CD4-positive, CD25-positive, alpha-beta regulatory T cell (primary cell): ENCODE measurements at regions not wholly inside any gene's neighbourhood (a gene's known extent, or its start where the extent isn't known, plus 50 kb on each side); places are given as distances from the start of the nearest gene placed in this dataset.

Experiments used
- ATAC-seq, 2 donors: fragments of 150-1000 bp; cut with Tn5 transposase; one replicate each; pipeline ENCODE4 v1.10.0; 2021; ENCODE audit warnings: low read depth in 2 of 2, moderate number of reproducible peaks in 2 of 2, moderate library complexity in 1 of 2
- DNase-seq, 3 donors: peaks; one replicate each; pipeline versions ENCODE4 v3.0.0 to v3.0.0-alpha.2; 2012 to 2022; ENCODE audit warnings: mixed read lengths in 1 of 3
- H3K27ac ChIP-seq: one replicate; pipeline ENCODE4 v1.7.0; 2013; ENCODE audit warnings: mild to moderate bottlenecking, low read length; ENCODE audit not compliant: insufficient read depth, poor library complexity, severe bottlenecking
- H3K27me3 ChIP-seq: one replicate; pipeline ENCODE4 v1.7.0; 2013; ENCODE audit warnings: low read length; ENCODE audit not compliant: control insufficient read depth, insufficient read depth
- H3K36me3 ChIP-seq: one replicate; pipeline ENCODE4 v1.7.0; 2013; ENCODE audit warnings: mild to moderate bottlenecking, low read length, moderate library complexity; ENCODE audit not compliant: control insufficient read depth, insufficient read depth
- H3K4me1 ChIP-seq: 2 replicates; pipeline ENCODE4 v1.7.0; 2013; ENCODE audit warnings: mild to moderate bottlenecking, low read length; ENCODE audit not compliant: insufficient read depth, control insufficient read depth, poor library complexity, severe bottlenecking
- H3K4me3 ChIP-seq: one replicate; pipeline ENCODE4 v1.7.0; 2013; ENCODE audit warnings: low read depth, mild to moderate bottlenecking, low read length, moderate library complexity
- H3K9me3 ChIP-seq, 2 experiments: 1 replicate in 1 of 2; 2 replicates in 1 of 2; pipeline ENCODE4 v1.7.0; 2013; ENCODE audit warnings: low read length in 2 of 2, mild to moderate bottlenecking in 1 of 2, moderate library complexity in 1 of 2; ENCODE audit not compliant: control insufficient read depth in 2 of 2
- H3K27ac Mint-ChIP-seq, 3 donors: one replicate each; pipeline ENCODE4 v1.8.0; 2020 to 2022; ENCODE audit warnings: mild to moderate bottlenecking in 3 of 3, mixed read lengths in 3 of 3, moderate library complexity in 2 of 3
- H3K27me3 Mint-ChIP-seq: one replicate; pipeline ENCODE4 v1.8.0; 2022; ENCODE audit warnings: mild to moderate bottlenecking, mixed read lengths
- H3K36me3 Mint-ChIP-seq: one replicate; pipeline ENCODE4 v1.8.0; 2020; ENCODE audit warnings: mixed read lengths
- H3K4me1 Mint-ChIP-seq, 4 donors: one replicate each; pipeline ENCODE4 v1.8.0; 2020 to 2022; ENCODE audit warnings: mixed read lengths in 4 of 4, mild to moderate bottlenecking in 1 of 4
- H3K4me3 Mint-ChIP-seq, 4 donors: one replicate each; pipeline ENCODE4 v1.8.0; 2020 to 2022; ENCODE audit warnings: mild to moderate bottlenecking in 4 of 4, mixed read lengths in 4 of 4, moderate library complexity in 3 of 4
- H3K9me3 Mint-ChIP-seq, 7 donors: one replicate each; pipeline ENCODE4 v1.8.0; 2020 to 2022; ENCODE audit warnings: mixed read lengths in 7 of 7, mild to moderate bottlenecking in 3 of 7, moderate library complexity in 2 of 7

DNA sequence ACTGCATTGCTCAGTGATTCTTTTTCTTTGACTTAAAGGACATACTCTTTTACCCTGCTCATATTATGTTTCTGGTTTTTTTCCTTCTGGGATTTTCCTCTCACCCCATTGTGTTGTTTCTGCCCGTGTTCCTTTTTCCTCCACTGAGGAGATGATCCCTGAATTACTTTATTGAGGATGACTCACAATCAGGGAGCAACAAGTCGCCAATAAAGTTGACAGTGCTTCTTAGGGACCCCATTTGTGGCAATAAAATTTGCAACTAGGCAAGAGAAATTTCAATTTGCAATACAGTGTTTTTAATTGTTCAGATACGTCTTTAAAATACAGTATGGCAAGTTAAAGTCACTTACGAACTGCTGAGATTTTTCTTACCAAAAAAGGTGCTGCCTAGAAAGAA lies 217.9 kb downstream of the SOX4 start:
- H3K9me3 ChIP-seq, result no peaks in the 10 kb centered on the region
- H3K4me3 ChIP-seq, result no peak overlapping the region
- DNase-seq (no peak), ATAC-seq (no peak)
- Mint-ChIP-seq H3K4me1 (no peaks in the 10 kb centered on the region), H3K9me3 (peaks cover 0 to 3% (median 0%) of the 10 kb centered on the region in 7 donors), H3K4me3 (no peak overlapping the region), H3K27me3 (no peaks in the 10 kb centered on the region), H3K36me3 (no peaks in the 10 kb centered on the region), H3K27ac (no peak overlapping the region)
- no peaks in the 10 kb centered on the region for H3K36me3 ChIP-seq
- no peak overlapping the region for H3K27ac ChIP-seq
- no peaks in the 10 kb centered on the region for H3K27me3 ChIP-seq
- no peaks in the 10 kb centered on the region for H3K4me1 ChIP-seq

DNA sequence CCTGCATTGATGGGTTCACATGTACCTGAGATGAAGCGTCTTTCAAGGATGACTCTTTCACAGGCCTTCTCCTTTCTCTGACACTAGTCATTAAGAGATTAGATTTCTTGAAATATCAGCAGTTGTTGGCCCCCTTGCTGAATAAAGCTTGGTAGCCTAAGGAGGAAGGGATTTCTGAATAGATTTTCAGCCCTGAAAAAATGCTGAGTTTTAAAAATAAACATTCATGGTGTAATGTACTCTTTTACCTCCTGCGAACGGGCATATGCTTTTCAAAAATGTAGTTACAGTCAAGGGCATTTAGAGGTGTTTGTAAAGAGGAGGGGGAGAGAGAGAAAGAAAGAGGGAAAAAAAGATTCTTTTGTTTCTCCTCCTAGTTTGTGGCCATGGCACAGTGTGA lies 222.7 kb downstream of the SOX4 start:
- H3K9me3 ChIP-seq, result no peaks in the 10 kb centered on the region
- Mint-ChIP-seq H3K27me3 (no peaks in the 10 kb centered on the region), H3K9me3 (peaks cover 0 to 3% (median 0%) of the 10 kb centered on the region in 7 donors), H3K27ac (no peak overlapping the region), H3K4me3 (no peak overlapping the region), H3K36me3 (no peaks in the 10 kb centered on the region), H3K4me1 (no peaks in the 10 kb centered on the region)
- no peak for ATAC-seq
- H3K4me3 ChIP-seq, result no peak overlapping the region
- H3K36me3 ChIP-seq, result no peaks in the 10 kb centered on the region
- H3K4me1 ChIP-seq, result no peaks in the 10 kb centered on the region
- DNase-seq, result no peak
- H3K27ac ChIP-seq, result no peak overlapping the region
- H3K27me3 ChIP-seq, result no peaks in the 10 kb centered on the region

DNA sequence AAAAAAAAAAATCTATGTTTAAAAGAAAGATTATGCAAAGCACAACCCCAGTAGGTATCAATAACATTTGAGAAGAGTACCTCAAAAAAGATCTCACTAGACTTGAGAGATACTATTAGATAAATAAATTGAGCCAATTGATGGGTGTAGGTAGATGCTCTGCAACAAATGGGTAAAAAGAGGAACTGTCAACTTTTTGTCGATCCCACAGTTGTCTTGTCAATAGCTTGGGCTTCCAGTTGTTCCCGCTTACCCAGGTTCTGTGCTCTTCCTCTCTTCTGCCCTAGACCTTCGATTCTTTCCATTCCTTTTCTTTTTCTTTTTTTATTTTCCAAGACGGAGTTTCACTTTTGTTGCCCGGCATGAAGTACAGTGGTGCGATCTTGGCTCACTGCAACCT lies 226.9 kb downstream of the SOX4 start:
- ATAC-seq (no peak), DNase-seq (no peak)
- Histone ChIP-seq H3K4me1 (no peaks in the 10 kb centered on the region), H3K27me3 (no peaks in the 10 kb centered on the region), H3K36me3 (no peaks in the 10 kb centered on the region), H3K4me3 (no peak overlapping the region), H3K27ac (no peak overlapping the region), H3K9me3 (no peaks in the 10 kb centered on the region)
- H3K4me1 Mint-ChIP-seq, result no peaks in the 10 kb centered on the region
- no peaks in the 10 kb centered on the region for H3K36me3 Mint-ChIP-seq
- peaks cover 0 to 3% (median 0%) of the 10 kb centered on the region in 7 donors for H3K9me3 Mint-ChIP-seq
- peaks cover 7% of the 10 kb centered on the region for H3K27me3 Mint-ChIP-seq
- no peak overlapping the region for H3K27ac Mint-ChIP-seq
- H3K4me3 Mint-ChIP-seq, result no peak overlapping the region

DNA sequence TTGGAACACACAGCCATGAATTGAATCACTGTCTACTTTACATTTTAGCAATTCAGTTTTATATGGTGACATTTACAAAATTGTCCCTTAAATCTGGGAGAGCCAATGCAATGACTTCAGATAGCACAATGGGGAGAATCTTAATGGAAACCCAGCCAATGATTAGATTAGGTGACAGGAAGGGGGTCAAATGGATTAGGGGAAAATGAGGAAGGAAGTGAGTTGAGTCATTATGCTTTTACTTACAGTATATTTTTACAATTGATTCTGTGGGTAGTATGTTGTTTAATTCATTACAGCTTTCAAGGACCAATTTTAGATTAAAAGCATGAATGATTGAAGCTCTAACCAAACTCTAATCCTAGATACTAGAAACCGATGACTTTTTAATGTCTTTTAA lies 229.8 kb downstream of the SOX4 start:
- Mint-ChIP-seq H3K9me3 (peaks cover 0 to 4% (median 2%) of the 10 kb centered on the region in 7 donors), H3K27me3 (peaks cover 7% of the 10 kb centered on the region), H3K4me3 (no peak overlapping the region), H3K27ac (peak overlapping the region in 1 of 3 donors; percentile 3), H3K4me1 (no peaks in the 10 kb centered on the region), H3K36me3 (no peaks in the 10 kb centered on the region)
- H3K27me3 ChIP-seq, result no peaks in the 10 kb centered on the region
- H3K9me3 ChIP-seq, result no peaks in the 10 kb centered on the region
- H3K4me1 ChIP-seq, result no peaks in the 10 kb centered on the region
- no peak for ATAC-seq
- no peak for DNase-seq
- no peaks in the 10 kb centered on the region for H3K36me3 ChIP-seq
- H3K4me3 ChIP-seq, result no peak overlapping the region
- H3K27ac ChIP-seq, result no peak overlapping the region

DNA sequence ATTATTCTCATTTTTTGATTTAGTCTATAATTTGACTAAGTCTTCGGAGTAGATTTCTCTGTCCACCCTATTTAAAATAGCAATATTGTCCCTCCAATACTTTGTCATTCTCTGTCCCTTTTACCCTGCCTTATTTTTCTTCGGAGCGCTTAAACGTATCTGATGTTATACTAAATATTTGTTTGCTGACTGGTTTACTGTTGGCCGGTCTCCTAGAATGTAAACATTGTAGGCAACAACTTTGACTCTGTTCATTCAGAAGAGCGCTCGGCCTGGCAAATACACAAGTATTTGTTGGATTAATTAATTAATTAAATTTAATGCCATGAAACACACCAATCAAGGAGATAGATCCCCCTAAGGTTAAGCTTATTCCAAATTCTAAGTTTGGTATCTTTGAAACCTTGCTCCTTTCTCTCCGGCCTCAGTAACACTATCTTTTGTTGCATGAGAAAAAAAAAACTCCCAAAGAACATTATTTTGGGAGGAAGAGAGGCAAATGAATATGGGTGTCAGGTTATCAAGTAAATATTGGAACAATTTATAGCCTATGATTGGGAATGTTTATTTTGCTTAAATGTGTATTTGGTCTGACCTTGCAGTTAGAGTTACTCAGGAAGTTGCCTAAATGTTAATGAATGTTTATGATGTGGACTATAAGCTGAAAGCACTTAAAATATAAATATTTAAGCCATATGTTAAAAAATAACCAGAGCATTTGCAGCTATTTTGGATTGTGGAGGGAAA lies 231.1 kb downstream of the SOX4 start:
- Mint-ChIP-seq H3K4me3 (no peak overlapping the region), H3K27ac (no peak overlapping the region)

DNA sequence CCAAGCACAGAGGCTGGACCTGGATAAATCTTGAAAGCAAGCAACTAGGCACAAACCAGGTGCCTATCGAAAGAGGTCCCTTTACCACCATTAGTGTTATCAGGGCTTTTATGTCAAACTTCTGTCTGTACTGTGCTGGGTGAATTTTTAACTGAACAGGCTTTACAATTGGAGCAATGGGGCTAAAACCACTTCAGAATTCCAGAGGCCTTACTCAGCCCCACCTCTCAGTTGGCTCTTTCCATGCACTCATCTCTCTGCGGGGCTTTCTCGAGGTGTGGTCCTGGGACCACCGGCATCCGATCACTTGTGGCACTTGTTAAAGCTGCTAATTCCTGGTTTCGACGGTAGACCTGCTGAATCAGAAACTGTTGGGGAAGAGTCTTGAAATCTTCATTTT lies 232.5 kb downstream of the SOX4 start:
- no peak for ATAC-seq
- H3K36me3 ChIP-seq, result no peaks in the 10 kb centered on the region
- Mint-ChIP-seq H3K4me1 (no peaks in the 10 kb centered on the region), H3K9me3 (peaks cover 0 to 4% (median 0%) of the 10 kb centered on the region in 7 donors), H3K27ac (no peak overlapping the region), H3K4me3 (no peak overlapping the region), H3K27me3 (peaks cover 7% of the 10 kb centered on the region), H3K36me3 (no peaks in the 10 kb centered on the region)
- no peaks in the 10 kb centered on the region for H3K9me3 ChIP-seq
- no peak overlapping the region for H3K27ac ChIP-seq
- H3K27me3 ChIP-seq, result no peaks in the 10 kb centered on the region
- no peaks in the 10 kb centered on the region for H3K4me1 ChIP-seq
- no peak overlapping the region for H3K4me3 ChIP-seq
- no peak for DNase-seq

More for the DNA sequence above, 231.1 kb downstream of the SOX4 start:
- DNase-seq, result no peak
- Mint-ChIP-seq H3K4me1 (no peaks in the 10 kb centered on the region), H3K27me3 (peaks cover 7% of the 10 kb centered on the region), H3K36me3 (no peaks in the 10 kb centered on the region), H3K9me3 (peaks cover 0 to 4% (median 1%) of the 10 kb centered on the region in 7 donors)
- no peaks in the 10 kb centered on the region for H3K4me1 ChIP-seq
- H3K4me3 ChIP-seq, result no peak overlapping the region
- no peaks in the 10 kb centered on the region for H3K36me3 ChIP-seq
- H3K27ac ChIP-seq, result no peak overlapping the region
- no peak for ATAC-seq
- H3K27me3 ChIP-seq, result no peaks in the 10 kb centered on the region
- H3K9me3 ChIP-seq, result no peaks in the 10 kb centered on the region

DNA sequence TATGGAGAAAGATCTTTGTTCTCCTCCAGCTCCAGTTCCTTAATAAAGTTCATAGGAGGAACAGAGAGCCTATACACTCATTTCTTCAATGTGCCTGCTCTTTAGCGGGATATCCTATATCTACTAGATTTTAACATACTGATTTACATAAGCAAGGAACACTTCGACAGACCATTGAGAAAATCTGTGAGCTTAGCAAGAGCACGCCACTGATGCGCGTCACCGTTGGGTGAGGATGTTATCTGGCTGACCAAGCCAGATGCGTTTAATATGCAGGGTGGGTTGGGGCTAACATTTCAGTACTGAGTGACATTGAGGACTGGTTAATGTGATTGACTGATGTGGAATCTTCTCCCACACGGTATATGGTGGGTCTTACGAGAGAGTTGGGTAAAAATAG lies 233.4 kb downstream of the SOX4 start:
- H3K27ac ChIP-seq, result no peak overlapping the region
- ATAC-seq, result no peak
- H3K36me3 ChIP-seq, result no peaks in the 10 kb centered on the region
- peak overlapping the region in 1 of 3 donors; percentile 12 for H3K27ac Mint-ChIP-seq
- H3K4me1 ChIP-seq, result no peaks in the 10 kb centered on the region
- no peaks in the 10 kb centered on the region for H3K27me3 ChIP-seq
- H3K27me3 Mint-ChIP-seq, result peaks cover 12% of the 10 kb centered on the region
- DNase-seq, result no peak
- peaks cover 0 to 4% (median 0%) of the 10 kb centered on the region in 7 donors for H3K9me3 Mint-ChIP-seq
- H3K4me3 ChIP-seq, result no peak overlapping the region
- no peaks in the 10 kb centered on the region for H3K9me3 ChIP-seq
- H3K36me3 Mint-ChIP-seq, result no peaks in the 10 kb centered on the region
- peak overlapping the region in 1 of 4 donors; percentile 32 for H3K4me3 Mint-ChIP-seq
- no peaks in the 10 kb centered on the region for H3K4me1 Mint-ChIP-seq
